K562 (cell line): ENCODE measurements at regions not wholly inside any gene's neighbourhood (a gene's known extent, or its start where the extent isn't known, plus 50 kb on each side); places are given as distances from the start of the nearest gene placed in this dataset.
A peak's percentile ranks its signal among the peaks of the same experiment; 100 is the strongest.

Source experiments
- BRD9 ChIP-seq: fragments of 450-650 bp; IDR thresholded peaks from 2 replicates; pipeline ENCODE4 v1.6.1; 2018; ENCODE audit warnings: low read depth; ENCODE audit not compliant: partially characterized antibody
- CBFA2T3 ChIP-seq: fragments of 450-650 bp; IDR thresholded peaks from 2 replicates; pipeline ENCODE4 v1.6.1; 2017
- CBFB ChIP-seq: sonication (generic); formaldehyde crosslinking; IDR thresholded peaks from 2 replicates; pipeline ENCODE4 v1.4.0; 2020; ENCODE audit warnings: mild to moderate bottlenecking, missing genetic modification reagents
- E2F6 ChIP-seq, 2 experiments: IDR thresholded peaks; 2 replicates each; pipeline ENCODE4 v1.6.1; 2011; ENCODE audit warnings: borderline replicate concordance in 1 of 2, control low read depth in 1 of 2, low read depth in 1 of 2, low read length in 1 of 2, mild to moderate bottlenecking in 1 of 2, mixed read lengths in 1 of 2, moderate library complexity in 1 of 2; ENCODE audit not compliant: insufficient read depth in 1 of 2, insufficient read length in 1 of 2, poor library complexity in 1 of 2, severe bottlenecking in 1 of 2; ENCODE audit errors: extremely low read depth in 1 of 2
- ESRRB ChIP-seq: fragments of 250-450 bp; sonication (Bioruptor Pico); IDR thresholded peaks from 2 replicates; pipeline ENCODE4 v1.5.0; 2020; ENCODE audit warnings: mild to moderate bottlenecking, moderate library complexity, borderline replicate concordance
- FOSL1 ChIP-seq: fragments of 200-800 bp; sonication (Bioruptor generic); conservative IDR thresholded peaks from 2 replicates; pipeline ENCODE4 v1.6.1; 2016; ENCODE audit warnings: missing genetic modification characterization, missing compliant biosample characterization
- KAT8 ChIP-seq: fragments of 450-650 bp; IDR thresholded peaks from 2 replicates; pipeline ENCODE4 v1.6.1; 2016; ENCODE audit warnings: low read depth, mild to moderate bottlenecking
- RREB1 ChIP-seq: fragments of 250-450 bp; sonication (Bioruptor Pico); IDR thresholded peaks from 2 replicates; pipeline ENCODE4 v1.4.0; 2020
- SIN3B ChIP-seq: fragments of 450-650 bp; IDR thresholded peaks from 2 replicates; pipeline ENCODE4 v1.6.1; 2017; ENCODE audit warnings: low read depth, mild to moderate bottlenecking, moderate library complexity
- SRSF9 ChIP-seq: fragments of 200-400 bp; formaldehyde crosslinking; IDR thresholded peaks from 2 replicates; pipeline ENCODE4 v1.6.1; 2017; ENCODE audit warnings: low read depth, low read length, borderline replicate concordance
- TOE1 ChIP-seq, 2 experiments: fragments of 450-650 bp in 1 of 2; sonication (generic) in 1 of 2; formaldehyde crosslinking in 1 of 2; IDR thresholded peaks; 2 replicates each; pipeline versions ENCODE4 v1.7.1 to v1.8.0; 2016 to 2022; ENCODE audit warnings: borderline replicate concordance in 2 of 2, mild to moderate bottlenecking in 2 of 2, antibody characterized with exemption in 1 of 2, inconsistent platforms in 1 of 2, low read depth in 1 of 2, missing genetic modification reagents in 1 of 2, moderate library complexity in 1 of 2
- ZNF232 ChIP-seq: sonication (generic); formaldehyde crosslinking; IDR thresholded peaks from 2 replicates; pipeline ENCODE4 v1.8.0; 2022; ENCODE audit warnings: mild to moderate bottlenecking, missing genetic modification reagents

- TF ChIP-seq FOSL1 (tag) (0 out of 2 replicates have a peak, but pooled peaks have one; percentile 28), RREB1 (CRISPR knock-in tag) (no peak), KAT8 (no peak), CBFB (no peak), BRD9 (no peak), ESRRB (no peak), CBFA2T3 (peak; percentile 37; the same call in 1 of the 2 replicates), SIN3B (no peak), TOE1 (IDR thresholded peaks at IDR 0.05; ENCODE audit: borderline replicate concordance) (no peak), TOE1 (CRISPR knock-in tag; IDR thresholded peaks at IDR 0.05; ENCODE audit: borderline replicate concordance, low read depth) (no peak), E2F6 (IDR thresholded peaks at IDR 0.05; ENCODE audit: borderline replicate concordance in 1 of 2, extremely low read depth in 1 of 2, insufficient read depth in 1 of 2, insufficient read length in 1 of 2, low read depth in 1 of 2, low read length in 1 of 2, poor library complexity in 1 of 2, severe bottlenecking in 1 of 2) (no peak), ZNF232 (CRISPR knock-in tag) (no peak), SRSF9 (no peak)
These were observed 401.5 kb upstream of the TRIB2 start (continued) for GRCh38 chr2:12315224-12315623.
